ENCODE measurements at regions not wholly inside any gene's neighbourhood (a gene's known extent, or its start where the extent isn't known, plus 50 kb on each side); places are given as distances from the start of the nearest gene placed in this dataset.
"Not testable (repeated sequence)": the region's sequence is repeated elsewhere in the genome, so short reads cannot be mapped to it uniquely, and the experiment has no call there.

DNA sequence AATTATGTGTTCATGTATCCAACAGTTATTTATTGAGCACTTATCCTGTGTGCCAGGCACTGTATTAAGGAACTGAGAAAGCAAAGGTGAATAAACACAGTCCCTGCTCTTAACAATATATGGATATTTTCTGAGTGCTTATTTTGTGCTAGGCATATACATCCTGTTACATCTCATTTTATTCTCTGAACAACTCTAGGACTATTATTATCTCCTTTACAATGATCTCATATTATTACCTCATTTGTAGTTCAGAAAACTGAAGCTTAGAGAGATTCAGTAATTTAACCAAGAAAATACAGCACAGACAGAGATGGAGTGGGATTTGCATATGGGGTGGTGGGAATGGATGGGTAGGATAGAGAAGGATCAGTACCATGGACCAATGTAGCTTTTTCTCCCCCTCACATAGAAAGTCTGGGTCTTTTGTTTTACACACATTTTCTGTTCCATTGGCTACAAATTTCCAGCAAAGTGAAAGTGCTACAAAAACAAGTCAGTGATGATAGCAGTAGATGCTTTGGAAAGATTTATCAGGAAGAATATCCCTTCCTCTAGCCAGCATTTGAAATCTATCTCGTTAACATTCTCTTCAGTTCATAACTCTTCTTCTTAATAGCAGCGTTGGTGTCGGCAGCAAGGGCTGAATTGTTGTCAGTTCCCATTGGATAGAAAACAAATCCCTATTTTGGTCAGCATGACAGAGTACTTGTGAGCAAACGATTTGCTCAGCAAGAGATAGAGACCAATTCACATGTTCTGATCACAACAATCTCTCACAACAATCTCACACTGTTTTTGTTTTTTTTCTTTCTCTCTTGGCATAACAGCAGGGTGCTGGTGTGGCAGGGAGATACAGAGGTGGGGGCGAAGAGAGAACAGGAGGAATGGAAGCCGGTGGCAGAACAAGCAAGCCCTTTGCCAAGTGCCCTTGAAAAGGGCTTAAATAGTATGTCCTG, 102.2 kb upstream of the KCTD1 start:
- DNase-seq (ENCODE audit: low read depth, low spot score): no peak

GRCh38 chr18:26649193-26649543, 100.8 kb upstream of the KCTD1 start:
- DNase-seq (ENCODE audit: low read depth, low spot score): no peak

DNA sequence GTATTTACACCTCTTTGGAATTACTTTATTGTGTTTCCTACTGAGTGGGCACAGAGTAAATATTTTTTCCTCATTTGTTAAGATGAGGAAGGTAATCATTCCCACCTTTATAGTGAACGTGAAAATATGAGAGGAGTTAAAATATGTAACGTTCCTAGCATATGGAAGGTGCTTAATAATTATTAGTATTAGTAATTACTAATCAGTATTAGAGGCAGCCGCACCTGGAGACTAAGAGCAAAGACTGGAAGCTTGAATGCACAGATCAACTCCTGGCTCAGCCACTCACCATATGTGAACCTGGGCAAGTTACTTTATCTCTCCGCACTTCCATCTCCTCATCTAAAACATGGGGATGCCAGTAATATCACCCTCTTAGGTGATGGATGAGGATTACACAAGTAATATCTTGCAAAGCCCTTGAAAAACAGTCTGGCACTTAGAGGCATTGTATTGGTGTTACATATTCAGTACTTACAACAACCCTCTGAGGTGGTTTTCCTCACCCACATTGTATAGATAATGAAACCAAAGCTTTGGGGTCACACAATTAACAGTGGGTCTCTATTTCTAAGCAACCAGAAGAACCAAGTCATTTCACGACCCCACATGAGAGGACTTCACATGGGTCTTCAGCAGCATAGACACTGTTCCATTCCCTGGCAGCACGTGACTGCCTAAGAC, 100.3 kb upstream of the KCTD1 start:
- DNase-seq (ENCODE audit: low read depth, low spot score): no peak

DNA sequence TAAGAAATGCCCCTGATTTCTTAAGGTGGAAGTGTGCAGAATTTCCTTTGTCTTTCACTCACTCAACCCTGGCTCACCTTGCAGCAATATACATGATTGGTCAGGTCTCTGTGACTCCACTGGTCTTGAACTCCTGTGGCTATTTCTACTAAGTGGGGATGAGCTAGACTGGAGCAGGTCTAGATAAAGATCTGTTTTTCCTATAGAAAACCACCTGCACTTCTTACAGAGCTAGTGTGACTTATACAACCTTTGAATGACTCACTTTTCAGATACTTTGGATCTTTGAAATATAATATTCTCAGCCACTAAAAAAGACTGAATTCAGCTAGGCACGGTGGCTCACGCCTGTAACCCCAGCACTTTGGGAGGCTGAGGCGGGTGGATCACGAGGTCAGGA, 98.5 kb upstream of the KCTD1 start:
- no peak for DNase-seq (ENCODE audit: low read depth, low spot score)

GRCh38 chr18:26642440-26643348, 94.3 kb upstream of the KCTD1 start:
- no peak for DNase-seq (ENCODE audit: low read depth, low spot score)

GRCh38 chr18:26640541-26640940, 92.2 kb upstream of the KCTD1 start:
- no peak for DNase-seq (ENCODE audit: low read depth, low spot score)

DNA sequence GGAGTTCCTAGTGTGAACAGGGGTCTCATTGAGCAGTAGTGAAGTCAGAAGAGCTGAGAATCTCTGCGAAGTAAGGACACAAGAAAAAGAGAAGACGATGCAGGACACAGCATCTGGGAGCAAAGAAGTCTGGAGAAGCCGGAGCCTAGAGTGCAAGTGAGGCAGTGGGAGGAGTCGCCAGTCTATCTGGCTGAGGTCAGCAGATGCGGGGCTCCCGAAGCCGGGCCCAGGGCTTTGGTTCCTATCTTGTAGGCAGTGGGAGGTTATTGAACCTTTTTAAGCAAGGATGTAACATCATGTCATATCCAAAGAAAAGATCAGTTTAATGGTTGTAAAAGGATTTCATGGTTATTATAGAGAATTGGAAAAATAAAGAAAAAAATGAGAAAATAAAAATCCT, 90.8 kb upstream of the KCTD1 start:
- DNase-seq (ENCODE audit: low read depth, low spot score): no peak

- no peak for DNase-seq (ENCODE audit: low read depth, low spot score)
Observed at GRCh38 chr18:26637983-26638382, 89.6 kb upstream of the KCTD1 start.

DNA sequence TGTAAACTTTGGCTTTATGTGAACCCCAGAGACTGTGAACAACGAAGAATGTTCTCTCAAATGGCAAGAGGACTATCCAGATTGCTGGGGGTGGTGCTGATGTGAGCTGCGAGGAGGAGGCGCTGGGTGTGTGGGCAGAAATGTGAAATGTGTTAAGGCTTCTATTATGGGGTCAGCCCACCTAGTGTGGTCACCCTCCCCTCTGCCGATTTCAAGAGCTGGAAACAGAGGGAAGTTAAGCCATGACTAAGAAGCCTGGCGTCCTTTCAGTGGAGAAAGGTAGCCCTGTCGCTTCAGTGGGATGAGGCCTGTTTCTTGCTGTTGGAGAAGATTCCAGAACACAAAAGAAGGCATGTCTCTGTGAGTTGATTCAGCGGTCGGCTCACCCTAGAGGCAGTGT, 89.0 kb upstream of the KCTD1 start:
- peak; percentile 17 for DNase-seq (ENCODE audit: low read depth, low spot score)

GRCh38 chr18:26635466-26635865, 87.1 kb upstream of the KCTD1 start:
- peak; percentile 24 for DNase-seq (ENCODE audit: low read depth, low spot score)

DNA sequence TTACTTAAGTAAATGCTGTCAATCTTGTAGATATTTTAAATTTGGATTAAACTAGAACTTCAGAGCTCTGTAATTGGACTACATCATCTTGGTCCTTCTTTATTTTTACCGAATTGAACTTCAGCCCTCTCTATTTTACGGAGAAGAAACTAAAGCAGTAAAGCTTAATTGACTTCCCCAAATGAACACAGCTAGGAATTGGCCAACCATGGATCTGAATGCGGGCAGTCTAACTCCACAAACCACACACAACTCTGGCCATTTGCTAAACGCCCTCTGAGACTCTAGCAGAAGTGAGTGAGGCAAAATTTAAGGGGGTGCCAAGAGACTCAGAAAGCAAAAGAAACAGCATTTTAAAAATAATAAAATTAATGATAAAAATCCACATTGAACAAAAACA, 86.3 kb upstream of the KCTD1 start:
- DNase-seq (ENCODE audit: low read depth, low spot score): no peak

DNA sequence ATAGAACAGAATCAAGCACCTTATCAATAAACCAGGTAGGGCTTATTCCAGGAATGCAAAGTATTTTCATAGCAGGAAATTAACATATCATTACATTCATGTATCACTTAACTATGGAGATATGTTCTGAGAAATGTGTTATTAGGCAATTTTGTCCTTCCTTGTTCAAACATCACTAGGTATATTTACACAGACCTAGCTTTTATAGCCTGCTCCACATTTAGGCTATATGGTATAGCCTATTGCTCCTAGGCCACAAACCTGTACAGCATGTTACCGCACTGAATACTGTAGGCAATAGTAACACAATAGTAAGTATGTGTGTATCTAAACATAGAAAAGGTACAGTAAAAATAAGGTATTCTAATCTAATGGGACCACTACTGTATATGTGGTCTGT, 82.8 kb upstream of the KCTD1 start:
- DNase-seq (ENCODE audit: low read depth, low spot score): no peak

DNA sequence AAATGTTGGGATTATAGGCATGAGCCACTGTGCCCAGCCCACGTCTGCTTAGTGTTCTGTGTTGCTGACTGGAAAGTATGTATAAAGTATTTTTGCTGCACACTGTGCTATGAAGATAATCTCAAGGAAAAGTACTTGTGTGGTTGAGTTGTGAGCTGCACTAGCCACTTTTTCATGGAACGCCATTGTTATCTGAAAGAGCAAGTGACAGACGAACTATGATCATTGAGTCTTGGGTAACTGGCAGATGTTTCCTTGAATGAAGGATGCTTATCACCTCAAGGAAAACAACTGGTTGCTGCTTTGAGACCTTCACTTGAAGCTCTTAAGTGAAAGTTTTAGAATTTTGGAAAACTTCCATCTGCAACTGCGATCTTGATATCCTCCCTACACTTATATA, 82.2 kb upstream of the KCTD1 start:
- no peak for DNase-seq (ENCODE audit: low read depth, low spot score)

GRCh38 chr18:26628017-26628416, 79.7 kb upstream of the KCTD1 start:
- DNase-seq (ENCODE audit: low read depth, low spot score): no peak

- DNase-seq (ENCODE audit: low read depth, low spot score): no peak
Observed at GRCh38 chr18:26624443-26624842, 76.1 kb upstream of the KCTD1 start.

DNA sequence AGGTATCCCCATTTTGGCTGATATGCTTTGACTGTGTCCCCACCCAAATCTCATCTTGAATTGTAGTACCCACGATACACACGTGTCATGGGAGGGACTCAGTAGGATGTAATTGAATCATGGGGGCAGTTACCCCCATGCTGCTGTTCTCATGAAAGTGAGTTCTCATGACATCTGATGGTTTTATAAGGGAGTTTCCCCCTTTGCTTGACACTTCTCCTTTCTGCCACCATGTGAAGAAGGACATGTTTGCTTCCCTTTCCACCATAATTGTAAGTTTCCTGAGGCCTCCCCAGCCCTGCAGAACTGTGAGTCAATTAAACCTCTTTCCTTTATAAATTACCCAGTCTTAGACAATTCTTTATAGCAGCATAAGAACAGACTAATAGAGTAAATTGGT, 75.0 kb upstream of the KCTD1 start:
- DNase-seq (ENCODE audit: low read depth, low spot score): not testable (repeated sequence)

DNA sequence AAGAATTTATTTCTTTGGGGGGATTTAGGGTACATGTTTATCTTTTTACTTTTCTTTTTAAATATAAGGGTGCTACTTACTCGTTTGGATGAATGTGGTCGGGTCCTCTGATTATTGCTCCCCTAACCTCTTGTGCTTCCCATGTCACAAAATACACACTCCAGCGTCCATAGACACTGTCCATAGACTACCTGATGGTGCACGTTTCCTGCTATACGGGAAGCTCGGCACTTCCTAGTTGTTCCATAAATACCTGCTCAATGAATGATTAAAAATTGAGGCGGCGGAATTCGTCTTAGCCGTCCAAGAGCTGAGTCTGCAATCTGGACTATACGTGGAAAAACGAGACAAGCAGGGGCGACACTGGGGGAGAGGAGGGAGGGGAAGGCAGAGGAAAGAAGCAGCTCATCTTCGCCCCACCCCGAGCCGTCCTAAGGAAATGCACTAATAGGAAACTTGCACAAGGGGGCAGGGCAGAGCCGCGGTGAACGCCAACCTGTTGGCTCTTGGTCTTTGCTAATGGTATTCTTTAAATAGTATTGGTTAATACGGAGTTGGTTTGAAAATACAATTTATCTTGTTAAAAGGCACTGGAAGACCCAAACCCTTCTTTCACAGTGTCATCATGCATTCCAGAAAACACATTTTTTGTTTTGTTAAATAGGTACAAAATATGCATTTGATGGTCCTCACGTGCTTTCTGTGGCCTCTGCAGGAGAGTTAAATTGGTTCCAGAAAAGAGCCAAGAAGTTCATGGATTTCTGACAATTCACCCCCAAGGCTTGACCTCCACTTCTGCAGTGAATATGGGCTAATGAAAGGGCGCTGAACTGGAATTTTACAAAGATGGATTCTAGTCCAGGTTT, 73.0 kb upstream of the KCTD1 start:
- peak; percentile 73 for DNase-seq (ENCODE audit: low read depth, low spot score)

DNA sequence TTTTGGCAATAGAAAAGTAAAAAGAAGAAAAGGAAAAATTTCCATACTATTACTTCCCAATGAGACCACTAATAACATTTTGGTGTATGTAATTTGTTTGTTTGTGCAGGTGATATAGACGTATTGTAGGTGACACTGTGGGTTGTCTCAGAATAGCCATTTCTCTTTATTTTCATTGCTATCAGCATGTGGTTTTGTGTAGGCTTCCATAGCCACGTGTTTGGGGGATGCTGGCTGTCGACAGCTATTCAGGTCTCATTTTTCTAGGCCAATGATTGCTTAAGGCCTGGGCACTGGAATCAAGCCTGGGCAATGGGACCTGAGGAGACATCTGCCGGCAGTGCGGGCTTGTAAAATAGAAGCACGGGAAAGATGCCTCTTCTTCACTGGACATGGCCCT, 71.0 kb upstream of the KCTD1 start:
- no peak for DNase-seq (ENCODE audit: low read depth, low spot score)

DNA sequence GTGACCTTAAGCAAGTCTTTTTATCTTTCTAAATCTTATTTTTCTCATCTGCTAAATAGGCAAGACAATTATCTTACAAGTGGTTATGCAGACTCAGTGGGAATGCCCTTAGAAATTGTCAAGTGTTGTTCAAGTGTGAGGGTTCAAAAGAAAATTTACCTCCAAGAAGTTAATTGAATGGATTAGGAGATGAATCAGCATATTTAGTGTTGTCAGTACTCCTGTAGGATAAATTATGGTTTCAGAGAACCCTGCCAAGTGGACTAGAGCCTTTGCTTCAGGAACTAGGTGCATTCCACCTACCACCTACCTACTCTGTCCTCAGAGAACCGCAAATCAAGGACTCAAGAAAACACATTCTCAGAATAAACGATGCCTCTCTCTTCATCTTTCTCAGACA, 69.8 kb upstream of the KCTD1 start:
- DNase-seq (ENCODE audit: low read depth, low spot score): no peak

DNA sequence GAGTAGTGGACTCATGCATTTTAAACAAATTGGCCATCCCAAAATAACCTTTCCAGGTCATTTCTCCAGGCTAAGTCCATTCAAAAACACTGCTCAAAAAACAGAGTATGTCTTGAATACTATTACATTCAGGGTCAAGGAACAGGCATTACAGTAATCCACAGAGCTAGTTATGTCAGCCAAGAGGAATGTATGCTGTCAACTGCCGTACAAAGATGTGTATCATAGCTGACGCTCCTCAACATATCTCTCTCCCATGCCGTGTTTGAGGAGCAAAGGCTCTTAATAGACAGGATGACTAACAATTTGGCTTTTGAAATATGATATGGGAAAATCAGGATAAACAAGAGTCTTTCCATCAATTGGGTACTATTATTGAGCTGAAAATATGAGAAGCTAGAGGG, 68.8 kb upstream of the KCTD1 start:
- DNase-seq (ENCODE audit: low read depth, low spot score): peak; percentile 16

DNA sequence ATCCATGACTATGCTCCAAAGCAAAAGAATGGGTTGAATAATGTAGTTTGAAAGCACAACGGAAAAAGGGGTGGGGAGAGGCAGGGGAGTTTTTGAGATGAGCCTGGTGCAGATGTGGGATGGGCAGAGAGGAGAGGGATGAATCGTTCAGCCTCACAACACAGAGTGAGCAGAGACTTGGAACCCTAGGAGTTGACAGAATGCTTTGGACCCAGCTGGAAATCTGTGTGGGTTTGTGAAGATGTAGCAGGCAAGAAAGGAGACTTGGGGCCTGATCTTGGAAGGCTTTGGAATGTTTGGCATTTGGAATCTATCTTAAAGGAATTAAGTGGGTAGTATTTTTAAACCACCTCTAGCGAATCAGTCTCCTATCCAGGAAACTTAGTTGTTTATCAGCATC, 66.0 kb upstream of the KCTD1 start:
- DNase-seq (ENCODE audit: low read depth, low spot score): peak; percentile 18
